Upper lobe of right lung (tissue), 1 donor: ENCODE measurements at regions not wholly inside any gene's neighbourhood (a gene's known extent, or its start where the extent isn't known, plus 50 kb on each side); places are given as distances from the start of the nearest gene placed in this dataset.

Experiments used
- ATAC-seq: fragments of 200-7000 bp; cut with Tn5 transposase; one replicate; pipeline ENCODE4 v1.9.1; 2020; ENCODE audit warnings: mild to moderate bottlenecking, moderate library complexity
- DNase-seq: peaks from one replicate; pipeline ENCODE4 v3.0.0-alpha.2; 2020
- H3K27ac ChIP-seq: fragments of 200-600 bp; one replicate; pipeline ENCODE4 v1.8.0; 2022
- H3K27me3 ChIP-seq: fragments of 200-600 bp; one replicate; pipeline ENCODE4 v1.8.0; 2022; ENCODE audit warnings: mild to moderate bottlenecking
- H3K36me3 ChIP-seq: fragments of 200-600 bp; one replicate; pipeline ENCODE4 v1.8.0; 2022
- H3K4me1 ChIP-seq: fragments of 200-600 bp; one replicate; pipeline ENCODE4 v1.8.0; 2022
- H3K4me3 ChIP-seq: fragments of 200-600 bp; one replicate; pipeline ENCODE4 v1.8.0; 2022; ENCODE audit warnings: mild to moderate bottlenecking
- H3K9me3 ChIP-seq: fragments of 200-600 bp; one replicate; pipeline ENCODE4 v1.8.0; 2022
- CTCF ChIP-seq: fragments of 200-600 bp; IDR thresholded peaks from one replicate; pipeline ENCODE4 v1.8.0; 2022; ENCODE audit warnings: antibody characterized with exemption
- intact Hi-C: fragments of 100-400 bp; cut with DNase I; formaldehyde crosslinking; loops from one replicate; pipeline ENCODE4 v1.11.0; 2022
- donor health status: DM: no; HTN: yes; CAD: no; lungs with severe emphysema.

DNA sequence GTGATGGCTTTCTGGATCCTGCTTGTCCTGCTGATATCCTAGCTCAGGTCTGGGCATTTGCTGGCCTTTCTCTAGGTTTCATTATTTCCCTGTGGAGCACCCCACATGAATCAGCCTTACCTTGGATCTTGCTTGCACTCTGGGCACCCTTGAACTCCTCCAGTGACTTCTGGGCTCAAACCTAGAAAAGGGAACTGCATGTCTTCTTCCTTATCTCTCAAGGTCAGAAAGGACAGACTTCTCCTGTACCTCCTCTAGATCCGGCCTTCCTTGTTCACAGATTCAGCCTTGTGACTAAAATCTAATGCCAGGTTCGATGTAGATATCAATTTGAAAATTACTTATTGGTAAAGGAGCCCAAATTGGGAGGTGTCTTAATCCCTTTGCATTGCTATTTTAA is 267.9 kb downstream of the PARP8 start:
- no peak for DNase-seq
- Histone ChIP-seq H3K27ac (no peak overlapping the region), H3K36me3 (no peaks in the 10 kb centered on the region), H3K4me1 (no peaks in the 10 kb centered on the region), H3K9me3 (no peaks in the 10 kb centered on the region), H3K4me3 (no peak overlapping the region), H3K27me3 (peaks cover 2% of the 10 kb centered on the region)
- ATAC-seq = no peak
- intact Hi-C loops = no loop called here
- TF ChIP-seq CTCF = no peak

- Histone ChIP-seq H3K27me3 (no peaks in the 10 kb centered on the region), H3K36me3 (no peaks in the 10 kb centered on the region), H3K4me3 (no peak overlapping the region), H3K9me3 (peaks cover 6% of the 10 kb centered on the region), H3K27ac (no peak overlapping the region), H3K4me1 (no peaks in the 10 kb centered on the region)
- ATAC-seq (no peak), DNase-seq (no peak)
- no peak for TF ChIP-seq CTCF
- intact Hi-C loops = no loop called here
These were observed 278.7 kb downstream of the PARP8 start for GRCh38 chr5:50945139-50945538.

- peaks cover 1% of the 10 kb centered on the region for H3K9me3 ChIP-seq
- ATAC-seq = no peak
- intact Hi-C loops = no loop called here
- no peak for DNase-seq
- no peaks in the 10 kb centered on the region for H3K4me1 ChIP-seq
- no peak for TF ChIP-seq CTCF
- H3K4me3 ChIP-seq = no peak overlapping the region
- no peak overlapping the region for H3K27ac ChIP-seq
- H3K27me3 ChIP-seq = peaks cover 5% of the 10 kb centered on the region
- H3K36me3 ChIP-seq = no peaks in the 10 kb centered on the region
These were observed 281.7 kb downstream of the PARP8 start for GRCh38 chr5:50947906-50948683.

GRCh38 chr5:50953290-50953689 is 286.9 kb downstream of the PARP8 start:
- intact Hi-C loops = no loop called here
- peaks cover 16% of the 10 kb centered on the region for H3K27me3 ChIP-seq
- no peaks in the 10 kb centered on the region for H3K36me3 ChIP-seq
- no peaks in the 10 kb centered on the region for H3K9me3 ChIP-seq
- no peak overlapping the region for H3K27ac ChIP-seq
- TF ChIP-seq CTCF = no peak
- no peak overlapping the region for H3K4me3 ChIP-seq
- ATAC-seq (no peak), DNase-seq (no peak)
- H3K4me1 ChIP-seq = no peaks in the 10 kb centered on the region

DNA sequence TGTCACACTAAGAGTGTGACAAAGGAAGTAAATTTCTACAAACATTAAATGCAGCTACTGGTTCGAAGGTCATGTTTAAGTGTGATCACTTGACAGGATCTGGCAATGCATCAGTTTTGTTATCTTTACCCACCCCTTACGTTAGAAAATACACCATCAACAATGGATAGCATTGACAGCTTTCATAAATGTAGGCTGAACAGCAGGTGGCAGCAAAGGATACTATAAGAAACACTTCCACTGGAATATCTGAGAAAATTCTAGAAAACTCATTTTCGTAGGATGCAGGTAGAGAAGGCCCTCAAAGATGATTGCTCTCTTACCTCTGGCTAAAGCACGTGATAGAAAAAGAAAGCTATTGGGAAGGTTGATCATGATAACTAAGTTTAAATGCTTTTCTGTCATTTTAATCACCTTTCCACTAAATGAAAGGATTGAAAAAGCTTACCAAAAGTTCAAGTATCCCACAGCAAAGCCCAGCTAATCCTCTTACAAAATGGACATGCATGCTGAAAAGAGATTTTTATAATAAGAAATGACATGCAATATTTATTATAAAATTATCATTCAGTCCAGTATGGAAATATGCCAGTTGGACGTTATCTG is 292.5 kb downstream of the PARP8 start:
- Histone ChIP-seq H3K9me3 (no peaks in the 10 kb centered on the region), H3K36me3 (no peaks in the 10 kb centered on the region), H3K4me1 (peaks cover 8% of the 10 kb centered on the region), H3K27ac (no peak overlapping the region), H3K27me3 (peaks cover 43% of the 10 kb centered on the region), H3K4me3 (no peak overlapping the region)
- TF ChIP-seq CTCF = peak; percentile 55
- peak; percentile 13 for ATAC-seq
- DNase-seq = no peak
- intact Hi-C loops = no loop called here
